ENCODE measurements at regions not wholly inside any gene's neighbourhood (a gene's known extent, or its start where the extent isn't known, plus 50 kb on each side); places are given as distances from the start of the nearest gene placed in this dataset.

GRCh38 chr3:191802671-191803070 is 341.7 kb downstream of the PYDC2 start:
- TF ChIP-seq CTCF (IDR thresholded peaks at IDR 0.05) (no peak), POLR2A (IDR thresholded peaks at IDR 0.05) (no peak)
